ENCODE measurements at regions not wholly inside any gene's neighbourhood (a gene's known extent, or its start where the extent isn't known, plus 50 kb on each side); places are given as distances from the start of the nearest gene placed in this dataset.

- ATAC-seq (no peak), DNase-seq (no peak)
- intact Hi-C loops (cut with micrococcal nuclease) = no loop called here
- POLR2A ChIA-PET = no interaction called here
- Mint-ChIP-seq H3K27me3 (peaks cover 0 to 4% (median 0%) of the 10 kb centered on the region in 5 donors), H3K27ac (peak overlapping the region in 1 of 9 donors; percentile 32), H3K36me3 (no peaks in the 10 kb centered on the region), H3K4me1 (peaks cover 0 to 13% (median 4%) of the 10 kb centered on the region in 7 donors), H3K9me3 (peaks cover 0 to 8% (median 1%) of the 10 kb centered on the region in 11 donors), H3K4me3 (no peak overlapping the region)
- H3K27me3 ChIP-seq (ENCODE audit: control insufficient read depth in 2 of 2, insufficient read depth in 2 of 2, low read length in 2 of 2) = no peaks in the 10 kb centered on the region
- no peaks in the 10 kb centered on the region for H3K9me3 ChIP-seq (ENCODE audit: control insufficient read depth in 2 of 3, low read length in 3 of 3)
- H3K36me3 ChIP-seq (ENCODE audit: control insufficient read depth in 2 of 3, insufficient read depth in 3 of 3, low read length in 3 of 3) = no peaks in the 10 kb centered on the region
- H3K4me1 ChIP-seq (ENCODE audit: control insufficient read depth in 2 of 2, insufficient read depth in 2 of 2, low read length in 2 of 2) = no peaks in the 10 kb centered on the region
- CTCF ChIA-PET = no interaction called here
- no peak overlapping the region for H3K4me3 ChIP-seq (ENCODE audit: low read length)
- no peak overlapping the region for H3K27ac ChIP-seq (ENCODE audit: low read depth, low read length)
Measured at GRCh38 chr6:156474507-156475120, 302.6 kb upstream of the ARID1B start.

DNA sequence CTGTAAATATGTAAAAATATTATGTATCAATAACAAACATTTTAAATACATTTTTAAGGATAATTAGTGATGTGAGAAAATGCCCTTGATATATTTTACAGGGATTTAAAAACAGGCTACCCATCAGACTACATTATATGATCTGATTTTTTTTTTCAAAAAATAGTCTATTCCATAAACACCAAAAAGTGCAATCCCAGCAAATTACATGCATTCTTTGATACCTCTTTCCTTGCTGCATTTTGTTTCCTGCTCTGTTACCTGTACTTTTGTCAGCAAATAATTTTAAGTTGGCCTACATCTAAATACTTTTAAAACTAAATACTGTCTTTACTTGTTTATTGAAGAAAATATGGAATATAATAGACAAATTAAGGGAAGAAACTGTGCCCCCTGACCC, 306.2 kb upstream of the ARID1B start:
- POLR2A ChIA-PET = interaction anchor here (0.8 kb wide), 1 partner anchor 205 kb away, joined by 3 read pairs; no protein-coding TSS in a partner anchor
- Mint-ChIP-seq H3K27me3 (peaks cover 0 to 4% (median 0%) of the 10 kb centered on the region in 5 donors), H3K9me3 (peaks cover 0 to 20% (median 6%) of the 10 kb centered on the region in 11 donors), H3K36me3 (peaks cover 0 to 6% (median 0%) of the 10 kb centered on the region in 5 donors), H3K27ac (peak overlapping the region in 2 of 9 donors; percentile 15 to 37), H3K4me1 (peaks cover 0 to 13% (median 4%) of the 10 kb centered on the region in 7 donors), H3K4me3 (no peak overlapping the region)
- DNase-seq (no peak), ATAC-seq (no peak)
- CTCF ChIA-PET = no interaction called here
- no peak overlapping the region for H3K27ac ChIP-seq (ENCODE audit: low read depth, low read length)
- no peaks in the 10 kb centered on the region for H3K4me1 ChIP-seq (ENCODE audit: control insufficient read depth in 2 of 2, insufficient read depth in 2 of 2, low read length in 2 of 2)
- intact Hi-C loops (cut with micrococcal nuclease) = no loop called here
- H3K9me3 ChIP-seq (ENCODE audit: control insufficient read depth in 2 of 3, low read length in 3 of 3) = no peaks in the 10 kb centered on the region
- H3K27me3 ChIP-seq (ENCODE audit: control insufficient read depth in 2 of 2, insufficient read depth in 2 of 2, low read length in 2 of 2) = no peaks in the 10 kb centered on the region
- no peaks in the 10 kb centered on the region for H3K36me3 ChIP-seq (ENCODE audit: control insufficient read depth in 2 of 3, insufficient read depth in 3 of 3, low read length in 3 of 3)
- no peak overlapping the region for H3K4me3 ChIP-seq (ENCODE audit: low read length)

- intact Hi-C loops (cut with micrococcal nuclease) = no loop called here
- Histone ChIP-seq H3K27ac (ENCODE audit: low read depth, low read length) (no peak overlapping the region), H3K9me3 (ENCODE audit: control insufficient read depth in 2 of 3, low read length in 3 of 3) (no peaks in the 10 kb centered on the region), H3K4me1 (ENCODE audit: control insufficient read depth in 2 of 2, insufficient read depth in 2 of 2, low read length in 2 of 2) (no peaks in the 10 kb centered on the region), H3K4me3 (ENCODE audit: low read length) (no peak overlapping the region), H3K36me3 (ENCODE audit: control insufficient read depth in 2 of 3, insufficient read depth in 3 of 3, low read length in 3 of 3) (no peaks in the 10 kb centered on the region), H3K27me3 (ENCODE audit: control insufficient read depth in 2 of 2, insufficient read depth in 2 of 2, low read length in 2 of 2) (no peaks in the 10 kb centered on the region)
- no peak for DNase-seq
- ChIA-PET POLR2A (no interaction called here), CTCF (interaction anchor here (0.6 kb wide), 1 partner anchor 954 kb away, joined by 4 read pairs; no protein-coding TSS in a partner anchor)
- Mint-ChIP-seq H3K27me3 (peaks cover 0 to 11% (median 0%) of the 10 kb centered on the region in 5 donors), H3K4me3 (no peak overlapping the region), H3K9me3 (peaks cover 0 to 12% (median 2%) of the 10 kb centered on the region in 11 donors), H3K4me1 (peaks cover 0 to 5% (median 0%) of the 10 kb centered on the region in 7 donors), H3K27ac (peak overlapping the region in 1 of 9 donors; percentile 13), H3K36me3 (peaks cover 0 to 10% (median 0%) of the 10 kb centered on the region in 5 donors)
- ATAC-seq = no peak
Measured at GRCh38 chr6:156464100-156464878, 312.9 kb upstream of the ARID1B start.

- no peak for ATAC-seq
Measured at GRCh38 chr6:156461647-156462046, 315.5 kb upstream of the ARID1B start.

DNA sequence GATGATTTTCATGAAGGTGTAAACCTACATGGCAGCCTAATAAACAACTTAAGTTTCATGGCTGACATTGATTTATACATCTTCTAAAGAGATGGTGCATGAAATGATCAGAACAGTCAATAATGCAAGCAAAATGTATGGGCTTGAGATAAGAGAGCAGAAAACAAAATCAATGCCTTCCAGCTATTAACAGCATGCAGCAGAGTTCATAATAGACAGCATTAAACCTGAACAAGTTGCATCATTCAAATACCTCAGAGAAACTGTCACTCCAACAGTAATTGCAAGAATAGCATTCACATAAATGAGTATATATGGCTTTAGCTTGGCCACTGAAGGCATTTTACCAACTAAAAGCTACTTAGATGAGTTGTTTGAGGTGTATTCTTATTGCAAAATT, 319.6 kb upstream of the ARID1B start:
- Histone ChIP-seq H3K36me3 (ENCODE audit: control insufficient read depth in 2 of 3, insufficient read depth in 3 of 3, low read length in 3 of 3) (no peaks in the 10 kb centered on the region), H3K27me3 (ENCODE audit: control insufficient read depth in 2 of 2, insufficient read depth in 2 of 2, low read length in 2 of 2) (no peaks in the 10 kb centered on the region), H3K27ac (ENCODE audit: low read depth, low read length) (no peak overlapping the region), H3K9me3 (ENCODE audit: control insufficient read depth in 2 of 3, low read length in 3 of 3) (no peaks in the 10 kb centered on the region), H3K4me1 (ENCODE audit: control insufficient read depth in 2 of 2, insufficient read depth in 2 of 2, low read length in 2 of 2) (no peaks in the 10 kb centered on the region), H3K4me3 (ENCODE audit: low read length) (no peak overlapping the region)
- DNase-seq (no peak), ATAC-seq (no peak)
- intact Hi-C loops (cut with micrococcal nuclease) = no loop called here
- peaks cover 0 to 4% (median 0%) of the 10 kb centered on the region in 5 donors for H3K36me3 Mint-ChIP-seq
- no peak overlapping the region for H3K27ac Mint-ChIP-seq
- ChIA-PET CTCF (no interaction called here), POLR2A (no interaction called here)
- H3K4me1 Mint-ChIP-seq = peaks cover 0 to 5% (median 0%) of the 10 kb centered on the region in 7 donors
- H3K27me3 Mint-ChIP-seq = peaks cover 0 to 9% (median 0%) of the 10 kb centered on the region in 5 donors
- no peak overlapping the region for H3K4me3 Mint-ChIP-seq
- H3K9me3 Mint-ChIP-seq = peaks cover 0 to 5% (median 0%) of the 10 kb centered on the region in 11 donors

More at GRCh38 chr6:156461647-156462046, 315.5 kb upstream of the ARID1B start:
- no peak overlapping the region for H3K4me3 Mint-ChIP-seq
- H3K4me3 ChIP-seq (ENCODE audit: low read length) = no peak overlapping the region
- peaks cover 0 to 7% (median 0%) of the 10 kb centered on the region in 5 donors for H3K36me3 Mint-ChIP-seq
- H3K4me1 Mint-ChIP-seq = peaks cover 0 to 5% (median 0%) of the 10 kb centered on the region in 7 donors
- H3K36me3 ChIP-seq (ENCODE audit: control insufficient read depth in 2 of 3, insufficient read depth in 3 of 3, low read length in 3 of 3) = no peaks in the 10 kb centered on the region
- H3K9me3 ChIP-seq (ENCODE audit: control insufficient read depth in 2 of 3, low read length in 3 of 3) = no peaks in the 10 kb centered on the region
- ChIA-PET CTCF (no interaction called here), POLR2A (no interaction called here)
- no peaks in the 10 kb centered on the region for H3K4me1 ChIP-seq (ENCODE audit: control insufficient read depth in 2 of 2, insufficient read depth in 2 of 2, low read length in 2 of 2)
- H3K9me3 Mint-ChIP-seq = peaks cover 0 to 4% (median 0%) of the 10 kb centered on the region in 11 donors
- intact Hi-C loops (cut with micrococcal nuclease) = no loop called here
- H3K27me3 Mint-ChIP-seq = peaks cover 0 to 7% (median 0%) of the 10 kb centered on the region in 5 donors
- DNase-seq = no peak
- no peak overlapping the region for H3K27ac Mint-ChIP-seq
- no peaks in the 10 kb centered on the region for H3K27me3 ChIP-seq (ENCODE audit: control insufficient read depth in 2 of 2, insufficient read depth in 2 of 2, low read length in 2 of 2)
- no peak overlapping the region for H3K27ac ChIP-seq (ENCODE audit: low read depth, low read length)

- no peak overlapping the region for H3K4me3 Mint-ChIP-seq
- no peaks in the 10 kb centered on the region for H3K27me3 ChIP-seq (ENCODE audit: control insufficient read depth in 2 of 2, insufficient read depth in 2 of 2, low read length in 2 of 2)
- H3K36me3 Mint-ChIP-seq = peaks cover 0 to 4% (median 0%) of the 10 kb centered on the region in 5 donors
- H3K27me3 Mint-ChIP-seq = peaks cover 0 to 6% (median 0%) of the 10 kb centered on the region in 5 donors
- ATAC-seq (no peak), DNase-seq (no peak)
- intact Hi-C loops (cut with micrococcal nuclease) = no loop called here
- H3K27ac ChIP-seq (ENCODE audit: low read depth, low read length) = no peak overlapping the region
- no peaks in the 10 kb centered on the region for H3K9me3 ChIP-seq (ENCODE audit: control insufficient read depth in 2 of 3, low read length in 3 of 3)
- ChIA-PET POLR2A (no interaction called here), CTCF (no interaction called here)
- H3K4me3 ChIP-seq (ENCODE audit: low read length) = no peak overlapping the region
- H3K4me1 ChIP-seq (ENCODE audit: control insufficient read depth in 2 of 2, insufficient read depth in 2 of 2, low read length in 2 of 2) = no peaks in the 10 kb centered on the region
- peaks cover 0 to 5% (median 0%) of the 10 kb centered on the region in 11 donors for H3K9me3 Mint-ChIP-seq
- H3K36me3 ChIP-seq (ENCODE audit: control insufficient read depth in 2 of 3, insufficient read depth in 3 of 3, low read length in 3 of 3) = no peaks in the 10 kb centered on the region
- H3K27ac Mint-ChIP-seq = no peak overlapping the region
- peaks cover 0 to 5% (median 0%) of the 10 kb centered on the region in 7 donors for H3K4me1 Mint-ChIP-seq
Measured at GRCh38 chr6:156455847-156456246, 321.3 kb upstream of the ARID1B start.

Measured in naive thymus-derived CD4-positive, alpha-beta T cell (primary cell).